Astrocyte (in vitro differentiated cells and primary cell): ENCODE measurements at regions not wholly inside any gene's neighbourhood (a gene's known extent, or its start where the extent isn't known, plus 50 kb on each side); places are given as distances from the start of the nearest gene placed in this dataset.

Experiments used
- DNase-seq: peaks from one replicate; pipeline ENCODE4 v3.0.0-alpha.2; 2010; ENCODE audit warnings: low read depth
- FAIRE-seq: peaks from 2 replicates; lab custom pipeline; 2011; peaks lifted over from hg19 to GRCh38; lab: Jason Lieb, UNC
- H2AFZ ChIP-seq: 2 replicates; pipeline ENCODE4 v1.6.0; 2012; ENCODE audit warnings: low read depth, low read length, inconsistent platforms
- H3K27ac ChIP-seq: 2 replicates; pipeline ENCODE4 v1.5.1; 2011; ENCODE audit warnings: low read depth, low read length, inconsistent platforms
- H3K27me3 ChIP-seq: 2 replicates; pipeline ENCODE4 v1.6.0; 2011; ENCODE audit warnings: low read length, inconsistent platforms; ENCODE audit not compliant: insufficient read depth
- H3K36me3 ChIP-seq: 2 replicates; pipeline ENCODE4 v1.5.1; 2011; ENCODE audit warnings: low read length, inconsistent platforms; ENCODE audit not compliant: insufficient read depth
- H3K4me1 ChIP-seq: 2 replicates; pipeline ENCODE4 v1.5.1; 2011; ENCODE audit warnings: low read length, inconsistent platforms; ENCODE audit not compliant: insufficient read depth
- H3K4me2 ChIP-seq: 2 replicates; pipeline ENCODE4 v1.6.0; 2012; ENCODE audit warnings: low read length, inconsistent platforms
- H3K4me3 ChIP-seq: 2 replicates; pipeline ENCODE4 v1.5.1; 2011; ENCODE audit warnings: low read depth, mild to moderate bottlenecking, low read length, inconsistent platforms; ENCODE audit not compliant: insufficient read depth
- H3K79me2 ChIP-seq: 2 replicates; pipeline ENCODE4 v1.6.0; 2012; ENCODE audit warnings: mild to moderate bottlenecking, low read length, inconsistent platforms; ENCODE audit not compliant: insufficient read depth
- H3K9ac ChIP-seq: 2 replicates; pipeline ENCODE4 v1.6.0; 2012; ENCODE audit warnings: mild to moderate bottlenecking, low read length, inconsistent platforms
- H3K9me3 ChIP-seq: 2 replicates; pipeline ENCODE4 v1.5.1; 2012; ENCODE audit warnings: low read depth, mild to moderate bottlenecking, low read length, inconsistent platforms; ENCODE audit not compliant: insufficient read depth
- H4K20me1 ChIP-seq: 2 replicates; pipeline ENCODE4 v1.6.0; 2012; ENCODE audit warnings: low read length, inconsistent platforms; ENCODE audit not compliant: insufficient read depth
- H3K27ac Mint-ChIP-seq: one replicate; pipeline ENCODE4 v1.8.0; 2021; ENCODE audit warnings: mild to moderate bottlenecking, mixed read lengths; ENCODE audit not compliant: unreplicated experiment
- H3K27me3 Mint-ChIP-seq: one replicate; pipeline ENCODE4 v1.8.0; 2021; ENCODE audit warnings: low read depth, mixed read lengths; ENCODE audit not compliant: unreplicated experiment
- H3K36me3 Mint-ChIP-seq: one replicate; pipeline ENCODE4 v1.8.0; 2021; ENCODE audit warnings: low read depth, mixed read lengths; ENCODE audit not compliant: unreplicated experiment
- H3K4me1 Mint-ChIP-seq: one replicate; pipeline ENCODE4 v1.8.0; 2021; ENCODE audit warnings: low read depth, mixed read lengths; ENCODE audit not compliant: unreplicated experiment
- H3K4me3 Mint-ChIP-seq: one replicate; pipeline ENCODE4 v1.8.0; 2021; ENCODE audit warnings: mild to moderate bottlenecking, moderate library complexity, mixed read lengths; ENCODE audit not compliant: unreplicated experiment
- H3K9me3 Mint-ChIP-seq: one replicate; pipeline ENCODE4 v1.8.0; 2021; ENCODE audit warnings: mild to moderate bottlenecking, mixed read lengths; ENCODE audit not compliant: unreplicated experiment
- CTCF ChIP-seq: IDR thresholded peaks from 2 replicates; pipeline ENCODE4 v1.5.1; 2011; ENCODE audit warnings: low read depth, mild to moderate bottlenecking, inconsistent platforms, low read length, moderate library complexity; ENCODE audit not compliant: insufficient read depth
- EZH2 ChIP-seq: IDR thresholded peaks from 2 replicates; pipeline ENCODE4 v1.6.1; 2012; ENCODE audit warnings: mild to moderate bottlenecking, low read length, inconsistent platforms; ENCODE audit not compliant: insufficient read depth

GRCh38 chr14:44384093-44384492 is 123.0 kb downstream of the FSCB start:
- no peak overlapping the region for H3K27ac Mint-ChIP-seq
- TF ChIP-seq CTCF = no peak
- TF ChIP-seq EZH2 = no peak
- no peaks in the 10 kb centered on the region for H4K20me1 ChIP-seq
- no peaks in the 10 kb centered on the region for H3K36me3 ChIP-seq
- no peak overlapping the region for H3K4me2 ChIP-seq
- H3K27ac ChIP-seq = no peak overlapping the region
- peaks cover 2% of the 10 kb centered on the region for H3K27me3 Mint-ChIP-seq
- no peaks in the 10 kb centered on the region for H3K4me1 ChIP-seq
- no peaks in the 10 kb centered on the region for H3K27me3 ChIP-seq
- no peaks in the 10 kb centered on the region for H3K9me3 ChIP-seq
- no peaks in the 10 kb centered on the region for H3K4me1 Mint-ChIP-seq
- no peaks in the 10 kb centered on the region for H3K9me3 Mint-ChIP-seq
- no peak overlapping the region for H3K4me3 ChIP-seq
- DNase-seq (no peak), FAIRE-seq (no peak)
- no peaks in the 10 kb centered on the region for H3K79me2 ChIP-seq
- no peak overlapping the region for H2AFZ ChIP-seq
- H3K9ac ChIP-seq = no peak overlapping the region
- no peak overlapping the region for H3K4me3 Mint-ChIP-seq
- no peaks in the 10 kb centered on the region for H3K36me3 Mint-ChIP-seq

- Histone ChIP-seq H2AFZ (no peak overlapping the region), H3K27ac (no peak overlapping the region), H3K79me2 (no peaks in the 10 kb centered on the region), H3K4me1 (no peaks in the 10 kb centered on the region), H3K36me3 (no peaks in the 10 kb centered on the region), H3K9me3 (no peaks in the 10 kb centered on the region), H4K20me1 (no peaks in the 10 kb centered on the region), H3K4me3 (no peak overlapping the region), H3K4me2 (no peak overlapping the region), H3K9ac (no peak overlapping the region), H3K27me3 (no peaks in the 10 kb centered on the region)
- Mint-ChIP-seq H3K27ac (no peak overlapping the region), H3K4me1 (no peaks in the 10 kb centered on the region), H3K9me3 (no peaks in the 10 kb centered on the region), H3K36me3 (no peaks in the 10 kb centered on the region), H3K4me3 (no peak overlapping the region), H3K27me3 (peaks cover 2% of the 10 kb centered on the region)
- TF ChIP-seq CTCF (no peak), EZH2 (no peak)
- FAIRE-seq (no peak), DNase-seq (no peak)
These were observed 123.4 kb downstream of the FSCB start for GRCh38 chr14:44383636-44384035.

GRCh38 chr14:44379292-44379977 is 127.6 kb downstream of the FSCB start:
- no peak for DNase-seq
- no peak for TF ChIP-seq CTCF
- TF ChIP-seq EZH2 = no peak
- Histone ChIP-seq H3K9ac (no peak overlapping the region), H3K79me2 (no peaks in the 10 kb centered on the region), H3K4me2 (no peak overlapping the region), H3K36me3 (no peaks in the 10 kb centered on the region), H3K4me3 (no peak overlapping the region), H2AFZ (no peak overlapping the region), H3K9me3 (peaks cover 3% of the 10 kb centered on the region), H3K27ac (no peak overlapping the region), H4K20me1 (no peaks in the 10 kb centered on the region), H3K27me3 (no peaks in the 10 kb centered on the region), H3K4me1 (no peaks in the 10 kb centered on the region)
- no peak overlapping the region for H3K4me3 Mint-ChIP-seq
- peaks cover 13% of the 10 kb centered on the region for H3K9me3 Mint-ChIP-seq
- H3K27ac Mint-ChIP-seq = no peak overlapping the region
- H3K27me3 Mint-ChIP-seq = peaks cover 2% of the 10 kb centered on the region
- no peaks in the 10 kb centered on the region for H3K36me3 Mint-ChIP-seq
- H3K4me1 Mint-ChIP-seq = no peaks in the 10 kb centered on the region
- FAIRE-seq = no peak
